HG03045 (cell line): ENCODE measurements at regions not wholly inside any gene's neighbourhood (a gene's known extent, or its start where the extent isn't known, plus 50 kb on each side); places are given as distances from the start of the nearest gene placed in this dataset.
A peak's percentile ranks its signal among the peaks of the same experiment; 100 is the strongest.

Experiments used
- ATAC-seq: cut with Tn5 transposase; IDR thresholded peaks from one replicate; pipeline ENCODE4 v1.9.1; 2021; ENCODE audit warnings: mild to moderate bottlenecking, moderate library complexity; ENCODE audit not compliant: unreplicated experiment

GRCh38 chr5:37921452-37921851 lies 81.6 kb upstream of the GDNF start:
- ATAC-seq: no peak

GRCh38 chr5:37918424-37918823 lies 78.6 kb upstream of the GDNF start:
- ATAC-seq: no peak

GRCh38 chr5:37916525-37916924 lies 76.7 kb upstream of the GDNF start:
- ATAC-seq: no peak

GRCh38 chr5:37915097-37915736 lies 75.4 kb upstream of the GDNF start:
- no peak for ATAC-seq

GRCh38 chr5:37909610-37910266 lies 69.9 kb upstream of the GDNF start:
- peak; percentile 76 for ATAC-seq

- ATAC-seq: no peak
Measured at GRCh38 chr5:37906416-37906815, 66.6 kb upstream of the GDNF start.

GRCh38 chr5:37905230-37905629 lies 65.4 kb upstream of the GDNF start:
- ATAC-seq: no peak

GRCh38 chr5:37902323-37902722 lies 62.5 kb upstream of the GDNF start:
- no peak for ATAC-seq

- ATAC-seq: no peak
Measured at GRCh38 chr5:37900692-37901091, 60.9 kb upstream of the GDNF start.

- no peak for ATAC-seq
Measured at GRCh38 chr5:37899037-37899436, 59.2 kb upstream of the GDNF start.

- no peak for ATAC-seq
Measured at GRCh38 chr5:37896159-37896558, 56.3 kb upstream of the GDNF start.

GRCh38 chr5:37893434-37894134 lies 53.7 kb upstream of the GDNF start:
- no peak for ATAC-seq

GRCh38 chr5:37892586-37892985 lies 52.7 kb upstream of the GDNF start:
- ATAC-seq: no peak

GRCh38 chr5:37891832-37892231 lies 52.0 kb upstream of the GDNF start:
- ATAC-seq: no peak

GRCh38 chr5:37889612-37890317 lies 49.9 kb upstream of the GDNF start:
- ATAC-seq: no peak
